K562 (cell line): ENCODE measurements at regions not wholly inside any gene's neighbourhood (a gene's known extent, or its start where the extent isn't known, plus 50 kb on each side); places are given as distances from the start of the nearest gene placed in this dataset.

Source experiments
- ATAC-seq: fragments of 200-7000 bp; cut with Tn5 transposase; 3 replicates; pipeline ENCODE4 v1.9.1; 2020; ENCODE audit warnings: moderate library complexity
- BruUV-seq: library from RNA; stranded (reverse); fragments of 400-500 nt; replicated peaks from 2 replicates; lab custom pipeline; 2021; lab: Mats Ljungman, UMichigan
- CTCF ChIA-PET: fragments of 300-600 bp; formaldehyde crosslinking; extraction: SDS; loops from one replicate; lab custom pipeline; 2021; ENCODE audit warnings: low intra/inter-chr PET ratio; lab: Yijun Ruan, JAX
- POLR2A ChIA-PET: fragments of 300-600, 350-650 bp; sonication (Branson Sonifier 250); formaldehyde crosslinking; extraction: SDS; loops from one replicate; lab custom pipeline; 2021; ENCODE audit warnings: antibody characterized with exemption, inconsistent platforms; lab: Yijun Ruan, JAX
- DNase-seq, 4 experiments: peaks; one replicate each; pipeline versions ENCODE4 v3.0.0 to v3.0.0-alpha.2; 2011 to 2018; ENCODE audit warnings: low spot score in 3 of 4, mixed read lengths in 3 of 4; ENCODE audit errors: extremely low read depth in 1 of 4
- FAIRE-seq: peaks from 2 replicates; lab custom pipeline; 2011; peaks lifted over from hg19 to GRCh38; lab: Jason Lieb, UNC
- H2AFZ ChIP-seq: 2 replicates; pipeline ENCODE4 v1.6.0; 2011; ENCODE audit warnings: low read depth, low read length, control low read depth, inconsistent platforms
- H3K27ac ChIP-seq: fragments of 200-600 bp; 3 replicates; pipeline ENCODE4 v1.8.0; 2011; ENCODE audit warnings: low read depth, mild to moderate bottlenecking, control low read depth, inconsistent platforms, low read length, moderate library complexity, mixed read lengths; ENCODE audit errors: extremely low read depth
- H3K27me3 ChIP-seq, 2 experiments: fragments of 300-600 bp in 1 of 2; 2 replicates in 1 of 2; 3 replicates in 1 of 2; pipeline versions ENCODE4 v1.6.0 to v1.8.0; 2011; ENCODE audit warnings: inconsistent platforms in 2 of 2, low read length in 2 of 2, mild to moderate bottlenecking in 1 of 2, mixed read lengths in 1 of 2, moderate library complexity in 1 of 2; ENCODE audit not compliant: control insufficient read depth in 2 of 2, insufficient read depth in 2 of 2
- H3K36me3 ChIP-seq: fragments of 300-600 bp; 3 replicates; pipeline ENCODE4 v1.8.0; 2011; ENCODE audit warnings: mild to moderate bottlenecking, low read length, inconsistent platforms; ENCODE audit not compliant: control insufficient read depth, insufficient read depth
- H3K4me1 ChIP-seq, 2 experiments: fragments of 200-600 bp in 1 of 2; replicated peaks in 1 of 2; 2 replicates in 1 of 2; 3 replicates in 1 of 2; pipeline versions ENCODE4 v1.5.1 to v1.8.0; 2011; ENCODE audit warnings: inconsistent platforms in 2 of 2, low read length in 2 of 2, mild to moderate bottlenecking in 1 of 2, mixed read lengths in 1 of 2, moderate library complexity in 1 of 2; ENCODE audit not compliant: control insufficient read depth in 2 of 2, insufficient read depth in 2 of 2
- H3K4me2 ChIP-seq: 2 replicates; pipeline ENCODE4 v1.6.1; 2011; ENCODE audit warnings: low read length, control low read depth, inconsistent platforms, mixed read lengths; ENCODE audit not compliant: insufficient read depth
- H3K4me3 ChIP-seq: fragments of 200-600 bp; sonication (generic), shearing (Covaris generic); 2 replicates; pipeline ENCODE4 v1.5.1; 2016; ENCODE audit warnings: control low read depth, inconsistent platforms
- H3K79me2 ChIP-seq: fragments of 200-600 bp; 3 replicates; pipeline ENCODE4 v1.8.0; 2011; ENCODE audit warnings: low read length, inconsistent platforms; ENCODE audit not compliant: control insufficient read depth, insufficient read depth
- H3K9ac ChIP-seq, 2 experiments: 2 replicates each; pipeline versions ENCODE4 v1.6.0 to v1.6.1; 2011; ENCODE audit warnings: low read depth in 2 of 2, low read length in 2 of 2, control low read depth in 1 of 2, inconsistent platforms in 1 of 2, mild to moderate bottlenecking in 1 of 2, mixed read lengths in 1 of 2; ENCODE audit not compliant: insufficient read depth in 1 of 2
- H3K9me1 ChIP-seq: one replicate; pipeline ENCODE4 v1.6.0; 2011; ENCODE audit warnings: inconsistent platforms, mild to moderate bottlenecking, low read length, moderate library complexity; ENCODE audit not compliant: control insufficient read depth, insufficient read depth
- H3K9me3 ChIP-seq: replicated peaks from 2 replicates; pipeline ENCODE4 v1.5.1; 2011; ENCODE audit warnings: low read depth, low read length, inconsistent platforms; ENCODE audit not compliant: control insufficient read depth, insufficient read depth
- H4K20me1 ChIP-seq: replicated peaks from 2 replicates; pipeline ENCODE4 v1.6.1; 2011; ENCODE audit warnings: low read length, inconsistent platforms, mixed read lengths; ENCODE audit not compliant: control insufficient read depth, insufficient read depth
- ESRRB ChIP-seq: fragments of 250-450 bp; sonication (Bioruptor Pico); IDR thresholded peaks from 2 replicates; pipeline ENCODE4 v1.5.0; 2020; ENCODE audit warnings: mild to moderate bottlenecking, moderate library complexity, borderline replicate concordance
- FOXM1 ChIP-seq, 2 experiments: fragments of 450-650 bp in 1 of 2; sonication (generic) in 1 of 2; formaldehyde crosslinking in 1 of 2; IDR thresholded peaks; 2 replicates each; pipeline versions ENCODE4 v1.6.1 to v1.9.0; 2017 to 2022; ENCODE audit warnings: low read depth in 2 of 2, mild to moderate bottlenecking in 2 of 2, missing genetic modification reagents in 1 of 2, moderate library complexity in 1 of 2
- KDM1A ChIP-seq, 2 experiments: fragments of 450-650 bp; IDR thresholded peaks; 2 replicates each; pipeline ENCODE4 v1.6.1; 2016; ENCODE audit warnings: mild to moderate bottlenecking in 2 of 2
- SUPT5H ChIP-seq: fragments of 450-650 bp; IDR thresholded peaks from 2 replicates; pipeline ENCODE4 v1.6.1; 2016
- THAP12 ChIP-seq: fragments of 250-450 bp; sonication (Bioruptor Pico); IDR thresholded peaks from 2 replicates; pipeline ENCODE4 v1.9.0; 2021; ENCODE audit warnings: mild to moderate bottlenecking, inconsistent platforms
- WHSC1 ChIP-seq: IDR thresholded peaks from one replicate; pipeline ENCODE4 v1.6.1; 2012; ENCODE audit warnings: low read length, control low read depth, inconsistent platforms
- ZBTB43 ChIP-seq: sonication (generic); formaldehyde crosslinking; IDR thresholded peaks from 2 replicates; pipeline ENCODE4 v1.8.0; 2023; ENCODE audit warnings: mild to moderate bottlenecking, missing genetic modification reagents
- WGBS: fragments of 100-300 bp; shearing (Covaris generic); methylation state at CpG from one replicate; pipeline ENCODE4 v1.1.6; 2016; ENCODE audit warnings: low coverage, mixed read lengths; ENCODE audit not compliant: insufficient coverage; ENCODE audit errors: missing lambda C conversion rate; 5-methylcytosine and 5-hydroxymethylcytosine counted together
- in situ Hi-C: fragments of 300-500 bp; cut with MboI; formaldehyde crosslinking; loops from 4 replicates; pipeline ENCODE4 v1.15.0; 2018; ENCODE audit warnings: inconsistent platforms, mixed read lengths
- intact Hi-C: fragments of 100-400 bp; cut with micrococcal nuclease; formaldehyde crosslinking; loops from 2 replicates; pipeline ENCODE4 v1.14.2; 2022

- Histone ChIP-seq H3K36me3 (no peaks in the 10 kb centered on the region), H4K20me1 (no peaks in the 10 kb centered on the region), H3K9ac (no peak overlapping the region)
- TF ChIP-seq ZBTB43 (CRISPR knock-in tag) = no peak
- TF ChIP-seq ESRRB (CRISPR knock-in tag) = no peak
- no peak for TF ChIP-seq SUPT5H
- TF ChIP-seq THAP12 (CRISPR knock-in tag) = no peak
- no peak for TF ChIP-seq WHSC1
- no peak for TF ChIP-seq FOXM1 (IDR thresholded peaks at IDR 0.05; ENCODE audit: low read depth)
- TF ChIP-seq FOXM1 (CRISPR knock-in tag; IDR thresholded peaks at IDR 0.05; ENCODE audit: low read depth) = no peak
- no peak for TF ChIP-seq KDM1A (IDR thresholded peaks at IDR 0.05)
- TF ChIP-seq, all 486 proteins: peak for 0
- no peaks in the 10 kb centered on the region for H3K4me1 ChIP-seq
- no peaks in the 10 kb centered on the region for H3K9me1 ChIP-seq
- ChIA-PET POLR2A (interaction anchor here (0.5 kb wide), 1 partner anchor 19 kb away, joined by 3 read pairs; no protein-coding TSS in a partner anchor), CTCF (no interaction called here)
- intact Hi-C loops (no loop called here), in situ Hi-C loops (no loop called here)
- no peak overlapping the region for H2AFZ ChIP-seq
- BruUV-seq = no TSS peak
- no peaks in the 10 kb centered on the region for H3K79me2 ChIP-seq
- ATAC-seq (peak; percentile 31; the same call in 1 of the 3 replicates), FAIRE-seq (no peak), DNase-seq (no peak)
- no peak overlapping the region for H3K27ac ChIP-seq
- 2% methylated on average over 21 of the region's 21 CpGs for WGBS
- H3K4me2 ChIP-seq = no peak overlapping the region
- H3K9me3 ChIP-seq = no peaks in the 10 kb centered on the region
- peaks cover 34 to 35% of the 10 kb centered on the region in 2 experiments for H3K27me3 ChIP-seq
- no peak overlapping the region for H3K4me3 ChIP-seq
Observed at GRCh38 chr1:213492161-213493041, 441.4 kb downstream of the RPS6KC1 start.
